HepG2 (cell line): ENCODE measurements at regions not wholly inside any gene's neighbourhood (a gene's known extent, or its start where the extent isn't known, plus 50 kb on each side); places are given as distances from the start of the nearest gene placed in this dataset.

ENCODE experiments used
- DR1 ChIP-seq: sonication (generic); formaldehyde crosslinking; IDR thresholded peaks from 2 replicates; pipeline ENCODE4 v1.8.0; 2021; ENCODE audit warnings: mild to moderate bottlenecking, missing genetic modification reagents, inconsistent platforms
- MAFF ChIP-seq: IDR thresholded peaks from 2 replicates; pipeline ENCODE4 v1.6.1; 2011; ENCODE audit warnings: low read depth, low read length, improper control_type of control experiment
- MAFK ChIP-seq, 2 experiments: IDR thresholded peaks in 1 of 2; conservative IDR thresholded peaks in 1 of 2; 2 replicates each; pipeline ENCODE4 v1.6.1; 2011; ENCODE audit warnings: improper control_type of control experiment in 2 of 2, low read length in 2 of 2
- PAXIP1 ChIP-seq: sonication (generic); formaldehyde crosslinking; conservative IDR thresholded peaks from 2 replicates; pipeline ENCODE4 v1.4.0; 2020; ENCODE audit warnings: mild to moderate bottlenecking, missing genetic modification reagents, moderate library complexity
- POLR2AphosphoS2 ChIP-seq: IDR thresholded peaks from 2 replicates; pipeline ENCODE4 v1.6.1; 2011; ENCODE audit warnings: low read depth, low read length, improper control_type of control experiment
- ZNF407 ChIP-seq: sonication (generic); formaldehyde crosslinking; IDR thresholded peaks from one replicate; pipeline ENCODE4 v1.5.1; 2020; ENCODE audit warnings: mild to moderate bottlenecking, missing genetic modification reagents; ENCODE audit errors: not compliant biosample characterization
- ZNF577 ChIP-seq: sonication (generic); formaldehyde crosslinking; IDR thresholded peaks from 2 replicates; pipeline ENCODE4 v1.4.0; 2020; ENCODE audit warnings: mild to moderate bottlenecking, low read depth, missing genetic modification reagents, borderline replicate concordance
- ZNF607 ChIP-seq: sonication (generic); formaldehyde crosslinking; IDR thresholded peaks from 2 replicates; pipeline ENCODE4 v1.5.1; 2020; ENCODE audit warnings: missing genetic modification reagents, mild to moderate bottlenecking, borderline replicate concordance
- ZNF644 ChIP-seq: IDR thresholded peaks from 2 replicates; pipeline ENCODE4 v1.6.1; 2016; ENCODE audit warnings: low read depth
- ZNF766 ChIP-seq: sonication (generic); formaldehyde crosslinking; IDR thresholded peaks from 2 replicates; pipeline ENCODE4 v1.5.0; 2020; ENCODE audit warnings: missing genetic modification reagents, borderline replicate concordance
- ZSCAN22 ChIP-seq: sonication (generic); formaldehyde crosslinking; IDR thresholded peaks from 2 replicates; pipeline ENCODE4 v1.4.0; 2020; ENCODE audit warnings: mild to moderate bottlenecking, missing genetic modification reagents
- TF ChIP-seq, protein P1 (sequence below): IDR thresholded peaks from 2 replicates; pipeline ENCODE4 v1.6.1; 2012; ENCODE audit warnings: low read depth, low read length, improper control_type of control experiment

DNA sequence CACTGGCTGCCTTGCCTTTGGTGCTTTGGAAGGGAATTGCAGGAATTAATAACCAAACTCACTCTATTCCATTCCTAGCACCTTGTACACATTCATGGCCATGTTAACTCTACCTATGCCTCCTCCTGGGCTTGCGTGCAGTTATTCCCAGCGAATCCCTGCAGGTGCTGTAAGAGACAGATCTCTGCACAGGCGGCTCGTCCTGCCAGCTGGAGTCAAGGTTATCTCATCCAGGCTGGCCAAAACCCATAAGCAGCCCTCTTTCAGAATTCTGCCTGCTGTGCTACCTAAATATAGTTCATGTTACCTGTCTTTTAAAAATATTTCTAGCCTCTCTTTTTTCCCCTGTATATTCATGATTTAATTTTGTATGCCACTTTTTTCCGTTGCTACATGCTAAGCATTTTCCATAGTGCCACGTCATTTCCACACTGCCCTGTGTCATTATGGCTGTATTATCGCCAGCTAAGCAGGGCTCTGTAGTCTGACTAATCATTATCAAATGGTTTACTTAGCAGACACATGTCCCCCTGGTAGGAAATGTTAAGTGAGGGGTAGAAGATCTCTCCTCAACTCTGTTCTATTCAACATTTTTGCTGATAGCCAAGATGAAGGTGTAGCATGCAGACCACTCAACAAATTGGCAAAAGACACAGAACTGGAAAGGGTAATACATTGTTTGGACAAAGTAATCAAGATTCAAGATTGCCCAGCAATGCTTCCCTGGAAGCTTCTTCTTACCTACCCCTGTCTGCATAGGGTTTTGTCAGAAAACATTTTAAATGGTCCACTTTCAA lies 79.7 kb upstream of the TAF1B start (continued):
- TF ChIP-seq ZNF407 (CRISPR knock-in tag) (no peak), ZNF607 (no peak), MAFF (peak; percentile 60), ZNF766 (CRISPR knock-in tag) (no peak), POLR2AphosphoS2 (no peak), ZNF577 (CRISPR knock-in tag) (no peak), PAXIP1 (CRISPR knock-in tag) (no peak), ZSCAN22 (no peak), ZNF644 (CRISPR knock-in tag) (no peak), MAFK (conservative IDR thresholded peaks at IDR 0.05 in 1 of 2, IDR thresholded peaks at IDR 0.05 in 1 of 2; ENCODE audit: low read length in 2 of 2) (peak in 1 of 2 experiments; percentile 39; a peak in 2 of 4 replicates), DR1 (CRISPR knock-in tag) (no peak)
- TF ChIP-seq, protein P1, sequence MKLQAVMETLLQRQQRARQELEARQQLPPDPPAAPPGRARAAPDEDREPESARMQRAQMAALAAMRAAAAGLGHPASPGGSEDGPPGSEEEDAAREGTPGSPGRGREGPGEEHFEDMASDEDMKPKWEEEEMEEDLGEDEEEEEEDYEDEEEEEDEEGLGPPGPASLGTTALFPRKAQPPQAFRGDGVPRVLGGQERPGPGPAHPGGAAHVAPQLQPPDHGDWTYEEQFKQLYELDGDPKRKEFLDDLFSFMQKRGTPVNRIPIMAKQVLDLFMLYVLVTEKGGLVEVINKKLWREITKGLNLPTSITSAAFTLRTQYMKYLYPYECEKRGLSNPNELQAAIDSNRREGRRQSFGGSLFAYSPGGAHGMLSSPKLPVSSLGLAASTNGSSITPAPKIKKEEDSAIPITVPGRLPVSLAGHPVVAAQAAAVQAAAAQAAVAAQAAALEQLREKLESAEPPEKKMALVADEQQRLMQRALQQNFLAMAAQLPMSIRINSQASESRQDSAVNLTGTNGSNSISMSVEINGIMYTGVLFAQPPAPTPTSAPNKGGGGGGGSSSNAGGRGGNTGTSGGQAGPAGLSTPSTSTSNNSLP = no peak
